Activated B cell treated with CpG ODN at 0.5 μM for 24 hours (primary cell): ENCODE measurements at regions not wholly inside any gene's neighbourhood (a gene's known extent, or its start where the extent isn't known, plus 50 kb on each side); places are given as distances from the start of the nearest gene placed in this dataset.

Source experiments
- ATAC-seq: fragments of 200-7000 bp; cut with Tn5 transposase; one replicate; pipeline ENCODE4 v1.10.0; 2021; ENCODE audit warnings: low read depth, mild to moderate bottlenecking, moderate library complexity
- CTCF ChIA-PET: fragments of 350-600 bp; sonication (Branson Sonifier 250); formaldehyde crosslinking; loops from one replicate; lab custom pipeline; 2021; ENCODE audit warnings: antibody characterized with exemption; lab: Charles Lee
- POLR2A ChIA-PET: fragments of 350-600 bp; sonication (Branson Sonifier 250); formaldehyde crosslinking; loops from one replicate; lab custom pipeline; 2021; ENCODE audit warnings: antibody characterized with exemption; lab: Charles Lee
- DNase-seq: peaks from one replicate; pipeline ENCODE4 v3.0.0; 2022
- H3K27ac Mint-ChIP-seq: one replicate; pipeline ENCODE4 v1.8.0; 2020; ENCODE audit warnings: mixed read lengths
- H3K27me3 Mint-ChIP-seq: one replicate; pipeline ENCODE4 v1.8.0; 2021; ENCODE audit warnings: mixed read lengths
- H3K36me3 Mint-ChIP-seq: one replicate; pipeline ENCODE4 v1.8.0; 2021; ENCODE audit warnings: low read depth, mixed read lengths
- H3K4me1 Mint-ChIP-seq: one replicate; pipeline ENCODE4 v1.8.0; 2021; ENCODE audit warnings: mixed read lengths
- H3K4me3 Mint-ChIP-seq: one replicate; pipeline ENCODE4 v1.8.0; 2020; ENCODE audit warnings: mild to moderate bottlenecking, mixed read lengths
- H3K9me3 Mint-ChIP-seq: one replicate; pipeline ENCODE4 v1.8.0; 2020; ENCODE audit warnings: mixed read lengths
- intact Hi-C: fragments of 100-400 bp; cut with micrococcal nuclease; formaldehyde crosslinking; loops from one replicate; pipeline ENCODE4 v1.15.1; 2024
- TF ChIP-seq, protein P1 (sequence below): fragments of 200-600 bp; IDR thresholded peaks from one replicate; pipeline ENCODE4 v1.8.0; 2022; ENCODE audit warnings: antibody characterized with exemption, mild to moderate bottlenecking

- DNase-seq: no peak
- H3K27ac Mint-ChIP-seq: no peak overlapping the region
- H3K4me1 Mint-ChIP-seq: no peaks in the 10 kb centered on the region
- no peak overlapping the region for H3K4me3 Mint-ChIP-seq
- POLR2A ChIA-PET: no interaction called here
- no peaks in the 10 kb centered on the region for H3K27me3 Mint-ChIP-seq
- TF ChIP-seq, protein P1, sequence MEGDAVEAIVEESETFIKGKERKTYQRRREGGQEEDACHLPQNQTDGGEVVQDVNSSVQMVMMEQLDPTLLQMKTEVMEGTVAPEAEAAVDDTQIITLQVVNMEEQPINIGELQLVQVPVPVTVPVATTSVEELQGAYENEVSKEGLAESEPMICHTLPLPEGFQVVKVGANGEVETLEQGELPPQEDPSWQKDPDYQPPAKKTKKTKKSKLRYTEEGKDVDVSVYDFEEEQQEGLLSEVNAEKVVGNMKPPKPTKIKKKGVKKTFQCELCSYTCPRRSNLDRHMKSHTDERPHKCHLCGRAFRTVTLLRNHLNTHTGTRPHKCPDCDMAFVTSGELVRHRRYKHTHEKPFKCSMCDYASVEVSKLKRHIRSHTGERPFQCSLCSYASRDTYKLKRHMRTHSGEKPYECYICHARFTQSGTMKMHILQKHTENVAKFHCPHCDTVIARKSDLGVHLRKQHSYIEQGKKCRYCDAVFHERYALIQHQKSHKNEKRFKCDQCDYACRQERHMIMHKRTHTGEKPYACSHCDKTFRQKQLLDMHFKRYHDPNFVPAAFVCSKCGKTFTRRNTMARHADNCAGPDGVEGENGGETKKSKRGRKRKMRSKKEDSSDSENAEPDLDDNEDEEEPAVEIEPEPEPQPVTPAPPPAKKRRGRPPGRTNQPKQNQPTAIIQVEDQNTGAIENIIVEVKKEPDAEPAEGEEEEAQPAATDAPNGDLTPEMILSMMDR: no peak
- intact Hi-C loops: no loop called here
- CTCF ChIA-PET: no interaction called here
- ATAC-seq: no peak
- H3K36me3 Mint-ChIP-seq: no peaks in the 10 kb centered on the region
- H3K9me3 Mint-ChIP-seq: no peaks in the 10 kb centered on the region
These were observed 222.9 kb upstream of the LMO3 start for GRCh38 chr12:16828891-16829290.

DNA sequence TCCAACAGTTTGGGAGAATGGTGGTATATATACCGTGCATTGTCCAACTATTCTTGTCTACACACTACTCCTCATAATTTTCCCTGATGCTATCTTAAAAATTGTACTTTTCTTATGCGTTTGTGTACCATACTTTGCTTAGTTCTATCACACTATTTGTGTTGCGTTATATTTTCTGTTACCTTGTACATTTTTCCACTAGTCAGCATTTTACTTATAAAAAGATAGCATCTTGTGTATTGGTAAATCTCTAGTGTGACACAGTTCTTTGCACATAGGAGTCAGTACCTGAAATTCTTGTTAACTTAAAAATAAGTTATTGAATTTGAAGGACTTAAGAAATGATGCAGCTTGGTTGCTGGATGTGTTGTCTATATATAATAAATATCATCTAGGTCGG is 201.8 kb upstream of the LMO3 start:
- POLR2A ChIA-PET: no interaction called here

DNA sequence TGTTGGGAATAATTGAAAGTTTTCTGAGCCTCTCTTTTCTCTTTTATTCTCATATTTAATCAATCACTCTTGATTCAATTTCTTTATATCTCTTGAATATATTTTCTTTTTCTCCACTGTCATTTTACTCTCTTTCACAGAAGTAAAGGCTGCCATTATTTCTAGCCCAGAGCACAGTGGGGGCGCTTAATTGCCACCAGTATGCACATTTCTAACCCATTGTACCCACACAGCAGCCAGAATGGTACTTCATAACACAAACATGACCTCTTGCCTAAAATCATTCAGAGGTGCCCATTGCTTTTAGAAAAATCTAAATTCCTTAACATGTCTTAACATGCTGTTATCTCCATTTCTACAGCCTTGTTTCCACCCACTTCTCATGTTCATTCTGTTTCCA is 190.2 kb upstream of the LMO3 start:
- Mint-ChIP-seq H3K4me3 (no peak overlapping the region), H3K27me3 (no peaks in the 10 kb centered on the region), H3K4me1 (no peaks in the 10 kb centered on the region), H3K27ac (no peak overlapping the region), H3K36me3 (no peaks in the 10 kb centered on the region), H3K9me3 (peaks cover 9% of the 10 kb centered on the region)
- CTCF ChIA-PET: no interaction called here
- intact Hi-C loops: no loop called here
- ATAC-seq (no peak), DNase-seq (no peak)
- TF ChIP-seq, protein P1: no peak
- POLR2A ChIA-PET: no interaction called here

More for the DNA sequence above, 201.8 kb upstream of the LMO3 start:
- H3K27ac Mint-ChIP-seq: no peak overlapping the region
- H3K27me3 Mint-ChIP-seq: no peaks in the 10 kb centered on the region
- peaks cover 6% of the 10 kb centered on the region for H3K9me3 Mint-ChIP-seq
- TF ChIP-seq, protein P1: no peak
- no peaks in the 10 kb centered on the region for H3K36me3 Mint-ChIP-seq
- H3K4me3 Mint-ChIP-seq: no peak overlapping the region
- DNase-seq (no peak), ATAC-seq (no peak)
- CTCF ChIA-PET: no interaction called here
- H3K4me1 Mint-ChIP-seq: no peaks in the 10 kb centered on the region
- intact Hi-C loops: no loop called here

- H3K4me3 Mint-ChIP-seq: no peak overlapping the region
- POLR2A ChIA-PET: no interaction called here
- H3K27me3 Mint-ChIP-seq: no peaks in the 10 kb centered on the region
These were observed 183.3 kb upstream of the LMO3 start for GRCh38 chr12:16789204-16789790.

DNA sequence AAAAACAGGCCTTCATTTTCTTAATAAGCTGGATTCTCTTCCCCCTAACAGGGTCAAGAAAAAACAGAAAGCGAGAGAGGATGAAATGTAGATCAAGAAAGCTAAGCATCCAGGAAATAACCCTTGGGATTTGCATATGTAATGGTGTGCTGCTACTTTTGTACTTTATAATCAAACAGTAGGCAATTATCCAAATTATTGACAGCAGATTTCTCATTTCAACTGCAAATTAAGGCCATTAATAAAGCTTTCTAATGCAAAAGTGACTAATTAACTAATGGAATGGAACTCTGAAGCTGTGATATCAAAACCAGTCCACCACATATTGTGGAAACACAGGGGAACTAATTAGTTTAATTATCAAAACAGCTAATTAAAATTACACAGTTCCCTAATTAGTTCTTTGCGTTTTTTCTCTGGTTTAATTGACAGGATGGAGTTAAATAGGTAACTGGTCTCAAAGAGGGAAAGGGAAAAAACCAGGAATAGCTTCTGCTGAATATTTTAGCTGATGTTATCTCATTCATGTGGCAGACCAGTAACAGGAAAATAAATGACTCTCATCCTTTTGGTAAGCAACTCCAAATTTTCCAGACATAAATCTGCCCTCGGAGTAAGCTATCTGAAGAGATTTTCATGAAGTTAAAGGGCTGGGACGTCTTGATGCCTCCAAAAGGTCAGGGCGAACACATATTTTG is 182.7 kb upstream of the LMO3 start:
- Mint-ChIP-seq H3K27ac (no peak overlapping the region), H3K27me3 (no peaks in the 10 kb centered on the region), H3K36me3 (no peaks in the 10 kb centered on the region), H3K4me3 (no peak overlapping the region), H3K9me3 (peaks cover 6% of the 10 kb centered on the region), H3K4me1 (no peaks in the 10 kb centered on the region)
- POLR2A ChIA-PET: no interaction called here
- DNase-seq (no peak), ATAC-seq (no peak)
- CTCF ChIA-PET: no interaction called here
- intact Hi-C loops: no loop called here
- TF ChIP-seq, protein P1: no peak

More at GRCh38 chr12:16789204-16789790, 183.3 kb upstream of the LMO3 start:
- H3K9me3 Mint-ChIP-seq: peaks cover 7% of the 10 kb centered on the region
- CTCF ChIA-PET: no interaction called here
- no peaks in the 10 kb centered on the region for H3K36me3 Mint-ChIP-seq
- no peak overlapping the region for H3K27ac Mint-ChIP-seq
- intact Hi-C loops: no loop called here
- DNase-seq: no peak
- no peaks in the 10 kb centered on the region for H3K4me1 Mint-ChIP-seq
- ATAC-seq: no peak
- TF ChIP-seq, protein P1: no peak
